ENCODE measurements at regions not wholly inside any gene's neighbourhood (a gene's known extent, or its start where the extent isn't known, plus 50 kb on each side); places are given as distances from the start of the nearest gene placed in this dataset.

GRCh38 chr6:44036196-44036595 lies 91.1 kb downstream of the MRPL14 start:
- TF ChIP-seq, protein P1, sequence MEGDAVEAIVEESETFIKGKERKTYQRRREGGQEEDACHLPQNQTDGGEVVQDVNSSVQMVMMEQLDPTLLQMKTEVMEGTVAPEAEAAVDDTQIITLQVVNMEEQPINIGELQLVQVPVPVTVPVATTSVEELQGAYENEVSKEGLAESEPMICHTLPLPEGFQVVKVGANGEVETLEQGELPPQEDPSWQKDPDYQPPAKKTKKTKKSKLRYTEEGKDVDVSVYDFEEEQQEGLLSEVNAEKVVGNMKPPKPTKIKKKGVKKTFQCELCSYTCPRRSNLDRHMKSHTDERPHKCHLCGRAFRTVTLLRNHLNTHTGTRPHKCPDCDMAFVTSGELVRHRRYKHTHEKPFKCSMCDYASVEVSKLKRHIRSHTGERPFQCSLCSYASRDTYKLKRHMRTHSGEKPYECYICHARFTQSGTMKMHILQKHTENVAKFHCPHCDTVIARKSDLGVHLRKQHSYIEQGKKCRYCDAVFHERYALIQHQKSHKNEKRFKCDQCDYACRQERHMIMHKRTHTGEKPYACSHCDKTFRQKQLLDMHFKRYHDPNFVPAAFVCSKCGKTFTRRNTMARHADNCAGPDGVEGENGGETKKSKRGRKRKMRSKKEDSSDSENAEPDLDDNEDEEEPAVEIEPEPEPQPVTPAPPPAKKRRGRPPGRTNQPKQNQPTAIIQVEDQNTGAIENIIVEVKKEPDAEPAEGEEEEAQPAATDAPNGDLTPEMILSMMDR (IDR thresholded peaks at IDR 0.05): no peak
- TF ChIP-seq POLR2A (IDR thresholded peaks at IDR 0.05) (no peak), EP300 (IDR thresholded peaks at IDR 0.05) (no peak), POLR2AphosphoS5 (IDR thresholded peaks at IDR 0.05) (no peak)
